ENCODE measurements at regions not wholly inside any gene's neighbourhood (a gene's known extent, or its start where the extent isn't known, plus 50 kb on each side); places are given as distances from the start of the nearest gene placed in this dataset.

DNA sequence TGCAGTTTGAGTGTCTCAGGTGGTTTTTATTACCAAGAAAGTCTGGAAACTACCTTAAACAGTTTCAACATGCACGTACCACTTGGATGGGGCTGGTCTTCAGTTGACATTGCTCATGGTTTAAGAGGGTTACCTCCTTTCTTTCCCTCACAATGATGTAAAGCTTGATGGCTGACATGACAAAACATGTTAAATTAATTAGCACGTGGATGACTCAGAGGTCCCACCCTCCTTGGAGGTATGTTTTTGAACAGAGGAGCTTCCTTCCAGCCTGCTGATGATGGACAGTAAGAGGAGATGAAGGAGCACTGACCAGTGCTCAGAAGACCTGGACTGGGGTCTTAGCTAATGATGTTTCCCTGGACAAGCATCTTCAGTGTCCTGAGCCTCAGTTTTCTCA lies 322.3 kb upstream of the PODXL start:
- H3K9me3 Mint-ChIP-seq, result peaks cover 0 to 3% of the 10 kb centered on the region in 2 donors
- DNase-seq (ENCODE audit: low spot score in 2 of 2) (no peak), ATAC-seq (no peak)
- no peak overlapping the region for H3K27ac Mint-ChIP-seq
- no peaks in the 10 kb centered on the region for H3K36me3 Mint-ChIP-seq

DNA sequence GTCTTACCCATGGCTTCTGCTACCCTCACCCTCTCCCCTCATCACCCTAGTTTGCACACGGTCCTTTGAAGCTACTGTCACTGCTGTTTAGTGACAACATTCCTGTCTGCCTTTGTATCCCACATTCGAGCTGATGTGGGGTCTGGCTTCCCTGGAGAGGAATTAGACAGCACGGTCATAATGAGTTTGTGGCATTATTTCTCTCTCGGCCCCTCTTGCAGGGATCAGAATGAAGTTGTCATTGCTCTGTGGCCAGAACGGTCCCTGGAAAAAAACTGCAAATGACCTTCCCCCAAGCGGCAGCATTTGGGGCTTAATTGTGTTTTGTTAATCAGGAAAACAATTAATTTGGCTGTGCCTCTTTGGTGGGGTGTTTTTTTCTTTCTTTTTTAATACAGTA lies 317.2 kb upstream of the PODXL start:
- no peak overlapping the region for H3K27ac Mint-ChIP-seq

DNA sequence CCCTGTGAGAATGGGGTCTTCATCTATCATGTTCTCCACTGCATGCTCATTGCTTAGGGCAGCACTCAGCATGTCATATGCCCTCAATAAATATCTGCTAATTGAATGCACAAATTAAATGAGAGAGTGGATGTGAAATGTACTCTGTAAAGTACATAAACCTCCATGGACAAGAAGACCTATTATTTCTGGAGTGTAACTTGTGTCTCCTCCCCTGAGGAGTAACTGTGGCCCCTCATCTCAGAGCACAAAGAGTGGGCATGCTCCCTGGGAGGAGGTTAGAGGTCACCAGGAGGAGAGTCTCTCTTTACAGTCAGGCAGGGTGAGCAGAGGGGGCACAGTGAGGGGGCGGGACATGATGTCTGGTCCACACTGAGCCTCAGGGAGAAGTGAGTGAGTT lies 313.6 kb upstream of the PODXL start:
- Mint-ChIP-seq H3K27ac (no peak overlapping the region), H3K36me3 (no peaks in the 10 kb centered on the region), H3K9me3 (peaks cover 3 to 9% of the 10 kb centered on the region in 2 donors)
- DNase-seq (ENCODE audit: low spot score in 2 of 2) (no peak), ATAC-seq (no peak)

More for the DNA sequence above, 317.2 kb upstream of the PODXL start:
- ATAC-seq (no peak), DNase-seq (ENCODE audit: low spot score in 2 of 2) (no peak)
- Mint-ChIP-seq H3K9me3 (peaks cover 3 to 9% of the 10 kb centered on the region in 2 donors), H3K36me3 (no peaks in the 10 kb centered on the region)

GRCh38 chr7:131869169-131869844 lies 312.9 kb upstream of the PODXL start:
- Mint-ChIP-seq H3K9me3 (peaks cover 0 to 9% of the 10 kb centered on the region in 2 donors), H3K36me3 (no peaks in the 10 kb centered on the region), H3K27ac (no peak overlapping the region)
- ATAC-seq (no peak), DNase-seq (ENCODE audit: low spot score in 2 of 2) (no peak)

DNA sequence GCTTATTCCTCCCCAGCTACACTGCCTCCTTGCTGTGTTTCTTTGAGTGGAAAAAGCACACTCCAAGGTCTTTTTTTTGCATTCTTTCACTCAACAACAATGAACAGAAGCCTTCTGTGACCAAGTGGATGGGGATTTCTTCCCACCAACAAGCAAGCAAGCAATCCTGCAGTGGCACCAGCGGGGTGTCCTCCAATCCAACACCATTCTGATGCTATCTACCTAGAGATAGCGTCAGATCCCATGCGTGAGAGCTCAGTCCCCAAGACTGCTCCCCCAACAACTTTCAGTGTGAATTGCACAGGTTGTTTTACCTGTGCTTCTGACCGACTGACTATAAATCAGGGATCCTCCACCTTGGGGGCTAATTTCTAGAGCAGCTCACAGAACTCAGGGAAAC lies 311.0 kb upstream of the PODXL start:
- Mint-ChIP-seq H3K9me3 (peaks cover 0 to 4% of the 10 kb centered on the region in 2 donors), H3K36me3 (no peaks in the 10 kb centered on the region), H3K27ac (no peak overlapping the region)
- ATAC-seq, result no peak
- no peak for DNase-seq (ENCODE audit: low spot score in 2 of 2)

GRCh38 chr7:131865911-131866310 lies 309.5 kb upstream of the PODXL start:
- DNase-seq (ENCODE audit: low spot score in 2 of 2), result no peak
- no peak for ATAC-seq
- no peaks in the 10 kb centered on the region for H3K9me3 Mint-ChIP-seq
- H3K36me3 Mint-ChIP-seq, result no peaks in the 10 kb centered on the region
- H3K27ac Mint-ChIP-seq, result no peak overlapping the region

DNA sequence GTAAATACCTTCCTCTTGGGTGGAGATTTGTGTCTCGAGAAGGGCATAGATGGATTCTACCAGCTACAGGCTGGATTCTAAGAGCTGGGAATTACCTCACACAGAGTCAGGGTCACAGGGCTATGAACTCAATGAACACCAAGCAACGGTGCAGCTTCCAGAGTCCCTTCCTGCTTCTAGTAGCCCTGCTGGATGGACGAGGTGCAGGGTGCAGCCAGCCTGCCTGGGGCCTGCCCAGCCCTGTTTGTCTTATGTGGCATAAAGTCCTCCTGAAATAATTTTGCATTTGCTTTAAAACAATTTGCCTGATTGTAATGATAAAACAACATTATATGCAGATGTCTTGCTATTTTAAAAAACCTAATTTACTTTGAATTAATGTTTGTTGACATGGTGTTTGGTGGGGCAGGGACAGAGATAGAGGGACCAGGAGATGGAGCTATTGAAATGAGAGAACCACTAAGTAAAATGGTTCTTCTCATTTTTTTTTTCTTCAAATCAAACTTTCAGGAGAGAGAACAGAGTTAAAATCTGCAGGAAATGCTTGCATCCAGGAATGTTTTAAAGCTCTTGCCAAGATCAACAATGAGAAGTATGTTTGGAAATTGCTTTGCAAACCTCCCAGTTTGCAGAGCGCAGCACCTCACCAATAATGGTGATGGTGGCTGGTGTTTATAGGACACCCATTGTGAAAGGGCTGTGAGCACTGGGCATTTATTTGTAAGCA lies 305.4 kb upstream of the PODXL start:
- Mint-ChIP-seq H3K9me3 (no peaks in the 10 kb centered on the region), H3K27ac (no peak overlapping the region), H3K36me3 (no peaks in the 10 kb centered on the region)
- ATAC-seq (no peak), DNase-seq (ENCODE audit: low spot score in 2 of 2) (no peak)

- Mint-ChIP-seq H3K9me3 (peaks cover 7 to 10% of the 10 kb centered on the region in 2 donors), H3K27ac (no peak overlapping the region), H3K36me3 (no peaks in the 10 kb centered on the region)
- ATAC-seq (peak in 1 of 2 donors; percentile 71), DNase-seq (ENCODE audit: low spot score in 2 of 2) (peak in 1 of 2 donors; percentile 54)
Observed at GRCh38 chr7:131859147-131859821, 302.9 kb upstream of the PODXL start.

DNA sequence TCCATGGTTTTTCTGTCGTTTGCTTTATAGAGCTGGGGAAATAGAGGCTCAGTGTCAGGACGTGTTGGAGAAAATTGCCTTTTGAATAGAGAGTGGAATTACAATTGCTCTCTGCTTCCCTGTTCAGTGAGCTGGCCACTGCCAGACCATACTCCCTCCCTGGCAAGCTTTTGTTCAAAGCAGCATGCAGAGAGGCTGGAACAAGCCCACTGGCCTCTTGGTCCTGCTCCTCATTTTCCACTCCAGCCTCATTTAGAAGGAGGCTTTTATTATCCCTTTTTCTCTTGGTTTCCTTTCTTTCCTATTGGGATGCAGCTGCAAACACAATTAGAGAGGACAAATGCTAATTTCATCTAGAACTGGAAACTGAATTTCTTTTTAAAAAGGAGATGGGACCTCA lies 302.2 kb upstream of the PODXL start:
- Mint-ChIP-seq H3K9me3 (peaks cover 7 to 10% of the 10 kb centered on the region in 2 donors), H3K27ac (no peak overlapping the region), H3K36me3 (no peaks in the 10 kb centered on the region)
- ATAC-seq (no peak), DNase-seq (ENCODE audit: low spot score in 2 of 2) (no peak)

- no peaks in the 10 kb centered on the region for H3K36me3 Mint-ChIP-seq
- no peaks in the 10 kb centered on the region for H3K9me3 Mint-ChIP-seq
- DNase-seq (ENCODE audit: low spot score in 2 of 2) (no peak), ATAC-seq (no peak)
- no peak overlapping the region for H3K27ac Mint-ChIP-seq
Observed at GRCh38 chr7:131849472-131849871, 293.0 kb upstream of the PODXL start.

- DNase-seq (ENCODE audit: low spot score in 2 of 2) (no peak), ATAC-seq (no peak)
- Mint-ChIP-seq H3K27ac (no peak overlapping the region), H3K36me3 (no peaks in the 10 kb centered on the region), H3K9me3 (no peaks in the 10 kb centered on the region)
Observed at GRCh38 chr7:131848033-131848432, 291.6 kb upstream of the PODXL start.

DNA sequence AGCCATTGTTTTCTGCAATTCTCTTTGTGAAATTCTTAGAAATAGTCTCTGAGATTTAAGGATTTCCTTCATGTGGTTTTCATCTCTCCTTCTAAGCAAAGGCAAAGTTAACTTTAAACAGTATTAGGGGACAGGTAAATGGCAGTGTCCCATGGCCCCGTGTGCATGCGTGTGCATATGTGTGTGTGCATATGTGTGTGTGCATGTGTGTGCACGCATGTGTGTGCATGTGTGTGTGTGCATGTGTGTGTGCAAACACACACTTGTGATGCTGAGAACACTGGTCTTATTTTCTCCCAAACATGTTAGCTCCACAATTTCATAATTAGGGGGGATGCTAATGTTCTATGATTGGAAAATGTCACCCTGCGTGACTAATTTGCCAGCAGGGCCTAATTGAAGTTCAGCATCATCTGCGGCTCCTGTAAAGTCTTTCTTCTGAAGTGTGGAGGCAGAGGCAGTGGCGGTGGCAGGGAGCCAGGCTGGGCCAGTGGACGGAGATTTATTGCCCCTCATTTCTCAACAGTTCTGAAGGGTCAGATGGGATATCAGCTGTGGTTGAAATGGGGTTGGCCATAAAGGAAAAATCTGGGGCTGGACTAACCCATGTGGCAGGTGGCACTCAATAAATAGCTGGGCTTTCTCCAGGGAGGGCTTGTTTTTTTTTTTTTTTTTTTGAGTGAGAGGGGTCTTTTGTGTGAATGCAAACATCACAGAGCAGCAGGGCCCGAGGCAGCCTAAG lies 289.3 kb upstream of the PODXL start:
- Mint-ChIP-seq H3K27ac (no peak overlapping the region), H3K36me3 (no peaks in the 10 kb centered on the region), H3K9me3 (no peaks in the 10 kb centered on the region)
- ATAC-seq (no peak), DNase-seq (ENCODE audit: low spot score in 2 of 2) (no peak)

DNA sequence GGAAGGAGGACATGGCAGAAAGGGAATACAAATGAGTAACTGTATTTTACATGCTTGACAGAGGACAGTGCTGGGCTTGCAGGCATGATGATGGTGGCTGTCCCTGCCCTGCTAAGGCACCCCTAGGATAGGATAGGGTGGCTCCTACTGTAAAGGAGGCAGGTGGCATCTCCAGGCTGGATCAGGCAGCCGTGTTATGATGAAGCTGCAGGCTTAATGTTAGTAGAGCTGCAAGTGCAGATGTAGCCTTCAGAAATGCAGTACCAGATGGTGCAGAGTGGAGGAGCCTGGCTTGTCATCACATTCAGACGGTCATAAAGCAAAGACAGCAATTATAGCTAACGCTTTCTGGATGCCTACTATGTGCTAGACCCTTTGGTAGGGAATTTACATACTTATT lies 287.9 kb upstream of the PODXL start:
- ATAC-seq (no peak), DNase-seq (ENCODE audit: low spot score in 2 of 2) (no peak)
- Mint-ChIP-seq H3K36me3 (no peaks in the 10 kb centered on the region), H3K27ac (no peak overlapping the region), H3K9me3 (no peaks in the 10 kb centered on the region)

- DNase-seq (ENCODE audit: low spot score in 2 of 2) (no peak), ATAC-seq (no peak)
- H3K27ac Mint-ChIP-seq, result no peak overlapping the region
- H3K36me3 Mint-ChIP-seq, result no peaks in the 10 kb centered on the region
- no peaks in the 10 kb centered on the region for H3K9me3 Mint-ChIP-seq
Observed at GRCh38 chr7:131843898-131844331, 287.5 kb upstream of the PODXL start.

DNA sequence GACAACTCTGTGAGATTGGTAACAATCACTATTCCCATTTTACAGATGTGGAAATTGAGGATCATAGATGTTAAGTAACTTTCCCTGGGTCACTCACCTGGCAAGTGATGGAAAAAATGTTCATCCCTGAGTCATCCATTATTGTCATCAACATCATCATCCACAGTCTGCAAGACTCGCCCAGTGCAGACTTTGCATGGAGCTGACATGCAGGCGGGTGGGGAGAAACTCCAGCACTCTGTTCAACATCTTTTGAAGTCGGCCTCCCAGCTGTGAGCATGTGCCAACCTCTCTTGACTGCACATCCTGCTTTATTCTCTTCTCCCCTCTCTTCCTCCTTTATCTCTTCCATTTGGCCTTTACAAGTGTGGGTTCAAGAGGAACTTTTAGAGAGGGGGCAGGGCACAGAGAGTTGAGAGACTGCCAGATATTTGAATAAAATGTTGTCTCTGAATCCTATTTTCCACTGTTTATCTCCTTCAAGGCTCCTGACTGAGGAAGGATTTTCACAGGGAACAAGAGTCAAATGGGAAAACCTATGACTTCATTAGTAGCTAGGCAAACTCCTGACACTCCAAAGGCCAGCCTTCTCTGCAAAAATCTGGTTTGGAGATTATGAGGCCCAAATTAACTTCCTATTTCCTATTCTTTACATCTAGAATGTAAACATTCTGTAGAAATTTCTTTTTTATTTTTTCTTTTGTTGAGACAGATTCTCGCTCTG lies 283.7 kb upstream of the PODXL start:
- no peak overlapping the region for H3K27ac Mint-ChIP-seq
- no peaks in the 10 kb centered on the region for H3K9me3 Mint-ChIP-seq
- no peaks in the 10 kb centered on the region for H3K36me3 Mint-ChIP-seq
- DNase-seq (ENCODE audit: low spot score in 2 of 2), result no peak
- ATAC-seq, result no peak

DNA sequence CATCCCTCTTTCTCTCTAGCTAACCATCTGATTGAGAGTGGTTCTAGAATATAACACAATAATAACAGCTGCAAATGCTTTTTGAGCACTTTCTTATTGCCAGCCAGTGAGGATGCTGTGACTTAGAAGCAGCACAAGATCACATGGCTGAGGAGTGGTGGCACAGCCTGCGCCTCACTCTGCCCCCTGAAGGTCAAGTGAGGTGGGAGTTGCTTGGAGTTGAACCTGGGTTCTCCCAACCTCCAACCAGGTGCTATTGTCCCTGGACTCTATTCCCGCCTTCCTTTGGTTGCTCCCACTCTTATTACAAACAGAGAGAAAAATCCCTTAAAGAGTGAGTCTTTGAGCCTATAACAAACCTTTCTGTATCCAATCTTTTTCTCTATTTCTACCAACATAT lies 280.3 kb upstream of the PODXL start:
- H3K9me3 Mint-ChIP-seq, result no peaks in the 10 kb centered on the region

More for the DNA sequence above, 280.3 kb upstream of the PODXL start:
- DNase-seq (ENCODE audit: low spot score in 2 of 2) (no peak), ATAC-seq (no peak)
- no peak overlapping the region for H3K27ac Mint-ChIP-seq
- H3K36me3 Mint-ChIP-seq, result no peaks in the 10 kb centered on the region

All from activated naive CD4-positive, alpha-beta T cell treated with anti-CD3 and anti-CD28 coated beads, Interleukin-2, amount 50 U/mL, for 72 hours (primary cell).